NOMO-1 treated with DMSO at 0.1 percent for 48 hours (cell line): ENCODE measurements at regions not wholly inside any gene's neighbourhood (a gene's known extent, or its start where the extent isn't known, plus 50 kb on each side); places are given as distances from the start of the nearest gene placed in this dataset.
A peak's percentile ranks its signal among the peaks of the same experiment; 100 is the strongest.
"Not testable (repeated sequence)": the region's sequence is repeated elsewhere in the genome, so short reads cannot be mapped to it uniquely, and the experiment has no call there.

Experiments used
- DNase-seq: peaks from one replicate; lab custom pipeline; 2025; ENCODE audit not compliant: unreplicated experiment; lab: John Stamatoyannopoulos, UW

- no peak for DNase-seq
Observed at GRCh38 chr6:14290041-14290771, 172.6 kb downstream of the CD83 start.

DNA sequence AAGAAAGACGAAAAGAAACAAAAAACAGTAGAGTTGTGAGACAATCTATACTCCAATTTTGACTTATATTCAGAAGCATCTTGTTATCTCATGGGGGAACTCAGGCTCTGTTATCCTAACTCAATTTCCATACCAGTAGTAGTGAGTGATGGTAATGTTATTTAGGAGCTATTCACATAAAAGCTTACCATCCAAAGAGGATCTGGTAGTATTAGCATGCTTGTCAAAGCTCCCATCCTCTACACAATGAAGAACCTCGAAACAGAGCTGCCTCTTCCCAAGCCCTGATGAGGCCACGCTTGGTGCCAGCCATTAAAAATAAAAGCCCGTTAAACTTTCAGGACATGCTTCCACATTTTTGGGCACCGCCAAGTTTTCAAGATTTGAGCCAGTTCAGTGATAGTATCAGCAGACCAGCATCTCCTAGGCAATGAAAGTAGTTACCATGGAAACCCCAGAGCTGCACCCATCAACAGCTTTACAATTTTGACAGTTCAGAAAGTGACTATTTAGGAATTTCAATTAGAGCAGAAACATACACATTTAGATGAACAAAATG lies 173.3 kb downstream of the CD83 start:
- DNase-seq, result no peak

GRCh38 chr6:14291331-14291730 lies 173.8 kb downstream of the CD83 start:
- no peak for DNase-seq

DNA sequence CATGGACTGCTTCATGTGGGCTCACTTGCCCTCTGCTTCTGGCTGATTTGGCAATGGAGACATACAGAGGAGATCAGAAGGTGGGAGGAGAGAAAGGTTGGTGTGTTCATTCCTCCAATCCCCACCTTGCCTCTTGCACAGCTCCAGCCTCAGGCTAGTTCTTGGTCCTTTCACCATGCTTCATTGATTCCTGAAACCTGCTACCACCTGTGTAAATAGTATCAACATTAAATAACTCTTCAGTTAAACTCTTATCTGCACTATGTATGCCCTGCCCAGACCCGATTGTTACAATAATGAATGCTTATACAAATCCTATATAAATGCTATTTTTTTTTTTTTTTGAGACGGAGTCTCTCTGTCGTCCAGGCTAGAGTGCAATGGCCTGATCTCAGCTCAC lies 174.5 kb downstream of the CD83 start:
- DNase-seq, result no peak

DNA sequence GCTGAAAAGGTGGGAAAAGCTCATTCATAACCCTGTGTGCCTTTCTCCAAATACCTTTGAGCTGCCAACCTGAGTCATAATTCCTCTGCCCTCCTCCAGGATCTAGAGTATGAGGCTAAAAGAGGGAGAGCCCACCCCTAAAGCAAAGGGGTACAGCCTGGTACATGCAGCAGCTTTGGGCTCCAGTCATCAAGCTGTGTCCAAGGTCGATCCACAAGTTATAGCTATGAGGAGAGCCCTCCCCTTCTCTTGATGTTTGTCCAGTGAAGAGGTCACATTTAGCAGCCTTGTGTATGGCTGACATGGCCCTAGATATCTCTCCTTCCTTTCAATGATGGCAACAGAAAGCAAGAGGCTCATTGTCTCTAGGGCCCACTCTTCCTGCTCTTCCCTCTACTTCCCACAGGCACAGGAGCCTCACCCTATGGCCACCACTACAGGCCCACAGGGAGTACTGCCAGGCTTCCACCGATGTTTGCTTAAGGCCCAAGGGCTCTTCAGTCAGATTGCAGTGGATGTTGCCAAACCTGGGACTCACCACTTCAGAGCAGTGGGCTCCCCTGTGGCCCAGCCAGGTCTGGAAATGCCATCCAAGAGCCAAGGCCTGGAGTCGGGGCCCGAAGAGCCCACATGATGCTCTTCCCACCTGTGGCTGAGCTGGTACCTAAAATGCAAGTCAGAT lies 176.8 kb downstream of the CD83 start:
- no peak for DNase-seq

GRCh38 chr6:14296698-14297097 lies 179.1 kb downstream of the CD83 start:
- not testable (repeated sequence) for DNase-seq

- DNase-seq, result not testable (repeated sequence)
Observed at GRCh38 chr6:14297118-14297517, 179.5 kb downstream of the CD83 start.

DNA sequence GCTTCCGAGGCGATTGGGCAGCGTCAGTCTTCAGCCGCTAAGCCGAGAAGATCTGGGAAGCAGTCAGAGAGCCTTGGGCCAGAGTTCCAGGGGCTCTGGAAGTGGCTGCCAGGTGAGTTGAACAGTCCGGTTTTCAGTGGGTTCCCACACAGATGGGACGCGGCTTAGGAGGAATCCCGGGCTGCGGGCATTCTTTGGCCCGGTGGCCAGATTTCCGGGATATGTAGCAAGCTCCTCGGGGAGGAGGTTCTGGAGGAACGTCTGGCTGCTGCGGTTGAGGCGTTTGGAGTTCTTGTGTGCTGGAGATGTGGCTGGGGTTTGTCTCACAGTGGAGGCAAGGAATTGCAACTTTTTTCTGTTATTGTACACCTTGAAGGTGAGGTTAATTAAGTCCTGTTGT lies 182.6 kb downstream of the CD83 start:
- not testable (repeated sequence) for DNase-seq

DNA sequence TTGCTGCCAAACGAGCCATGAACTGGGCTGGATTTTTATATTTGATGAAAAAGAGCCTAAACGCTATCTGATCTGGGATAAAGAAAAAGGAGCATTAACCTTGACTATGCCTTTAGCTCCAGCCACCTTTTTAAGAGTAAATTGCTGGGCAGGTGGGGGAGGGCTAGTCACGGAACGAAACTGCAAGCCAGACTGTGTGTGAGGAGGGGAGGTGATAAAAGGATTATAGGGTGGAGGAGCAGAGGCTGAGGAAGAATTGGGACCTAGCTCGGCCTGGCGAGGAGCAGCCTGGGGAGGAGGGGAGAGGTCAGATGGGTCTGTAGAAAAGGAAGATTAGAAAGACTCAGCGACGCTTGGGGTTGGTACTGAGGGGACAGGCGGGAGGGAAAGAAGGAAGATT lies 183.1 kb downstream of the CD83 start:
- DNase-seq, result not testable (repeated sequence)

- not testable (repeated sequence) for DNase-seq
Observed at GRCh38 chr6:14301477-14301876, 183.9 kb downstream of the CD83 start.

- DNase-seq, result no peak
Observed at GRCh38 chr6:14305131-14305530, 187.6 kb downstream of the CD83 start.

- no peak for DNase-seq
Observed at GRCh38 chr6:14305624-14306023, 188.1 kb downstream of the CD83 start.

DNA sequence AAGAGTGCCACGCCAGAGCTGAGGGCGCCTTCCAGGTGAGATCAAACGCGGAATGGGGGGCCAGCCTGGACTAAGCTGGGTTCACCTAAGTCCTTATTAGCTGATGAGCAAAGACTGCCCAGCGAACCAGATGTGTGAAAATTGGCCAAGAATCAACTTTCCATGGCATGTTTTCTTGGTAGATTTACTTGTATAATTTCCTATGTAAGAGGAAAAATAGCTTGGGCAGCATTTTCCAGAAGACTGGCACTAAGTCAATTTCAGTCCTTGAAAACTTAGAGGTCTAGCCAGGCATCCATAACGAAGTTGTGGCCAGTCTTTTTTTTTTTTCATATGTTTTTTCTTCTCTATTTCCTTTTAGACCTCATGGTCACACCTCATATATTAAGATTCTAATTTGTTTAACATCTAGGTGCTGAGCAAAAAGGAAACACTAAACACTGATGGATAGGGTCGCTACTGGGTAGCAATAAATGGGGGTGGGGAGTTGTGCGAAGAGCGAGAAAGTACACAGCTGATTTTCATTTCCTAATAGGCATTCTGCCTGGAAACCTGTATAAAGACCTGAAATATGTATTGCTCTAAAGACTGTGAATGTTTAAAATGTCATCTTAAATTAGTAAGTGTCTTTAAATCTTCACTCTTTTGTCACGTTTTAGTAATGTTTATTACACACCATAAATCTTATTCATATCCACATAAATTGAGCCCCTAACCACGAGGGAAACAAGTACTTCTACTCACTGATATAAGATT lies 188.8 kb downstream of the CD83 start:
- no peak for DNase-seq

DNA sequence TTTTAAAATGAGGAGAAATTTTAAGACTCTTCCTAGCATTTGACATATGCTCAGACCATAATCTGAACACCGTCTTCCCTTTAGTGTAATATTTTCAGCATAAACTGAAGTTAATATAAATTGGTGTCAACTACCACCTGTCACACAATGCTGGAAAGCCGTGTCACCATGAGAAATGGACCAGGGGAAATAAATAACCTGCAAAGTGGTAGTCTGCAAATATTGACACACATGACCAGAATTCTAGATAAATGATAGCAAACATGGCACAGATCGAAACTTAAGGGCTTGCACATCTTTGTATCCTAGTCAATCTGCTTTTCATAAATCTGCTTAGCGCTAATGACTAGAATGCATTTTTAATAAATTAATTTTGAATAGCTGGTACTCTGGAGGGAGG lies 191.9 kb downstream of the CD83 start:
- DNase-seq, result no peak

- DNase-seq, result no peak
Observed at GRCh38 chr6:14309951-14310445, 192.4 kb downstream of the CD83 start.

DNA sequence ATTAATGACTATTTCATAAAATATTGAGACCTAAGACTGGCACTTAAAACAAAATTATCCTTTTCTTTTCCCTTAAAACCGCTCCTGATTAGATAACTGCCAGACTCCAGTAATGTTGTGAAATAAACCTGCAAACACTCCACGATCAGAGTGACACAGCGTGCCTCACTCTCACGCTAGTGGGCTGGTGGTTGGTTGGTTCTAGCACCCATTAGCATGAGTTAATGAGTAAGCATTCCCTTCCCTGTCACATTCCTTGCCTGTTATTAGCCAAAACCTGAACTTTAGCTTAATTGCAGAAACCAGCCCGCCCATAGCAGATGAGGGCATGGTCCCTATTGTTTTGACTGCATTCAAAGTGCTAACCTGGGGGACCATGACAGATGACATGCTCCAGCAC lies 193.4 kb downstream of the CD83 start:
- no peak for DNase-seq

- DNase-seq, result peak; percentile 59
Observed at GRCh38 chr6:14312587-14312986, 195.0 kb downstream of the CD83 start.

DNA sequence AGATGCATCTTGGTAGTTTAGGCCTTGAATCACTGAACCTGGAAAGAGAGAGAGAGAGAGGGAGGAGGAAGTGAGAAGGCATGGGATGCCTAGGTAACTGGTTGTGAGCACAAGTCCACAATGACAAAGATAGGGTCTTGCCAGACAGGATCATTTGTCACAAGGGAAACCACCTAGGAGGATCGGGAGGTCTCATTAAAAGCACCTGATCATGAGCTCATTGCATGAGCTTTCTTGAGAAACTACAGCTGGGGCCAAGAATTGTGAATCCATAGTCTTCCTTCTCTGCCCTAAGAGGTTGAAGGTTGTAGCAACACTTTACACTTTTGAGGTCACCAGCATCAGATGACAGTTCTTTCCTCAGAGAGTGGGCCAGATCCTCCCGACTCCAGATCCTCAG lies 195.7 kb downstream of the CD83 start:
- no peak for DNase-seq

GRCh38 chr6:14315353-14315752 lies 197.8 kb downstream of the CD83 start:
- no peak for DNase-seq

GRCh38 chr6:14316651-14317386 lies 199.2 kb downstream of the CD83 start:
- DNase-seq, result no peak
